ENCODE measurements at regions not wholly inside any gene's neighbourhood (a gene's known extent, or its start where the extent isn't known, plus 50 kb on each side); places are given as distances from the start of the nearest gene placed in this dataset.

DNA sequence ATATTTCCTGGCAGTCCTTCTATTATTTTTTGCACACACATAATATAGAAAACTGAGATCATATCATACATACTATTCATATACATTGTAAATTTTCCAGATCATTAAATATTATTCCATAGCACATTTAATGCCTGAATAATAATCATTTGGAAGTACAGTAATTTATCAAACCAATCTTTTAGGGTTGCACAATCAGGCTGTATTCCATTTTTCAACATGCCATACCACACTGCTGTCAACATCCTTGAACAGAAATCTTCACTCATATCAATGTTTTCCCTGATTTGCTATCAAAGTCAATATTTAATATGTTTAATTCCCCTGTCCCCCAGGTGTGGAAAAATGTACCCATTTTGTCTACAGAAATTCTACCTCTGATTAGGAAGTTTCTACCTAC, 122.7 kb upstream of the ADGRF1 start:
- Histone ChIP-seq H2AFZ (ENCODE audit: low read depth, low read length, severe bottlenecking) (no peak overlapping the region), H3F3A (ENCODE audit: insufficient read depth) (no peaks in the 10 kb centered on the region), H3K9me3 (ENCODE audit: insufficient read depth, low read length) (no peaks in the 10 kb centered on the region), H3K79me2 (ENCODE audit: insufficient read depth, low read length) (no peaks in the 10 kb centered on the region), H3K4me3 (ENCODE audit: insufficient read depth, low read length, poor library complexity, severe bottlenecking) (no peak overlapping the region), H4K20me1 (ENCODE audit: low read depth, low read length) (no peaks in the 10 kb centered on the region; the same call in 1 of the 2 replicates), H3K36me3 (ENCODE audit: low read length) (no peaks in the 10 kb centered on the region), H3K9me2 (replicated peaks; ENCODE audit: insufficient read depth, low read length) (peaks cover 5% of the 10 kb centered on the region; the same call in 1 of the 2 replicates), H3K27ac (ENCODE audit: low read depth, low read length) (no peak overlapping the region), H3K9ac (ENCODE audit: low read length) (no peak overlapping the region), H3K27me3 (ENCODE audit: low read length) (no peaks in the 10 kb centered on the region), H3K4me2 (ENCODE audit: low read depth, low read length, poor library complexity, severe bottlenecking) (no peak overlapping the region)
- TF ChIP-seq EZH2phosphoT487 (conservative IDR thresholded peaks at IDR 0.05; ENCODE audit: low read length), result no peak
- TF ChIP-seq CTCF (IDR thresholded peaks at IDR 0.05; ENCODE audit: insufficient read depth, low read length, poor library complexity, severe bottlenecking), result no peak

DNA sequence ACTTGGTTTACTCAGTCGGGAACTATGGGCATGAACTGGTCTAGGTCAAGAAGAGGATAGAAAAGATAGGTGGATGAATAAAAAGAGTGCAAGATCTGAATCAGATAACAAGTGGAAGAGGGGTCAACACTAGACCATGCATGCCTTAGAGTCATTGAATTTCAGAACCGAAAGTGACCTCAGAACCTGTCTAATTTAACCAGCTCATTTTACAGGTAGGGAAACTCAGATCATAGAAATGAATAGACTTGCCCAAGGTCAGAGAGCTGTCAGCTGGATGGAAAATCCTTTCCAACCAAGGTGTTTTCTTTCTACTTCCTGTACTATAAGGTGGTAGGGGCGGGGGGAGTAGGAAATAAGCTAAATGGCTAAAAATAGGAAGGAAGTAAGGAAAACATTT, 121.4 kb upstream of the ADGRF1 start:
- no peaks in the 10 kb centered on the region for H3K36me3 ChIP-seq (ENCODE audit: low read length)
- H3K27me3 ChIP-seq (ENCODE audit: low read length), result no peaks in the 10 kb centered on the region
- H3F3A ChIP-seq (ENCODE audit: insufficient read depth), result no peaks in the 10 kb centered on the region
- no peaks in the 10 kb centered on the region; the same call in 1 of the 2 replicates for H4K20me1 ChIP-seq (ENCODE audit: low read depth, low read length)
- no peaks in the 10 kb centered on the region for H3K9me3 ChIP-seq (ENCODE audit: insufficient read depth, low read length)
- H3K9me2 ChIP-seq (replicated peaks; ENCODE audit: insufficient read depth, low read length), result peaks cover 5% of the 10 kb centered on the region; the same call in 1 of the 2 replicates
- no peaks in the 10 kb centered on the region for H3K79me2 ChIP-seq (ENCODE audit: insufficient read depth, low read length)
- no peak overlapping the region for H3K27ac ChIP-seq (ENCODE audit: low read depth, low read length)
- TF ChIP-seq EZH2phosphoT487 (conservative IDR thresholded peaks at IDR 0.05; ENCODE audit: low read length) (no peak), CTCF (IDR thresholded peaks at IDR 0.05; ENCODE audit: insufficient read depth, low read length, poor library complexity, severe bottlenecking) (no peak)
- H3K9ac ChIP-seq (ENCODE audit: low read length), result no peak overlapping the region
- no peak overlapping the region for H3K4me2 ChIP-seq (ENCODE audit: low read depth, low read length, poor library complexity, severe bottlenecking)
- no peak overlapping the region for H2AFZ ChIP-seq (ENCODE audit: low read depth, low read length, severe bottlenecking)
- H3K4me3 ChIP-seq (ENCODE audit: insufficient read depth, low read length, poor library complexity, severe bottlenecking), result no peak overlapping the region

DNA sequence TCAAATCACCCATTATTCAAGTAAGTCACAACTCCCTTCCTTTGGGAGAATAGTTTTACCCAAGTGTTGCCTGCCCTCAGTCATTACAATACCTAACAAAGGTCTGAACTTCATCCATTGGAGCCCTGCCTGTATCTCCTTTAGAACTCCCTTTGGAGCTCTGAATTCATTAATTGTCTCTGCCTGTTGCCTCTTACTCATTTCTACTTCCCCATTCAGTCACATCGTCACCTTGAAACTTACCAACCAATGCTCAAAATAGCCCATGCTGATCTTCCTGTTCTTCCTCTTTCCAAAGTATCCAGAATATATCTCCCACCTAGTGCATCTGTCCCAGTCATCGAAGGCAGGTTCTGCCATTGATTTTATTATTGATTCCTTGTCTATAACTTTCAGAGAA, 120.7 kb upstream of the ADGRF1 start:
- H3K27ac ChIP-seq (ENCODE audit: low read depth, low read length), result no peak overlapping the region
- H3F3A ChIP-seq (ENCODE audit: insufficient read depth), result no peaks in the 10 kb centered on the region
- no peak for TF ChIP-seq EZH2phosphoT487 (conservative IDR thresholded peaks at IDR 0.05; ENCODE audit: low read length)
- no peak for TF ChIP-seq CTCF (IDR thresholded peaks at IDR 0.05; ENCODE audit: insufficient read depth, low read length, poor library complexity, severe bottlenecking)
- H3K9ac ChIP-seq (ENCODE audit: low read length), result no peak overlapping the region
- no peak overlapping the region for H3K4me3 ChIP-seq (ENCODE audit: insufficient read depth, low read length, poor library complexity, severe bottlenecking)
- no peaks in the 10 kb centered on the region; the same call in 1 of the 2 replicates for H4K20me1 ChIP-seq (ENCODE audit: low read depth, low read length)
- no peaks in the 10 kb centered on the region for H3K36me3 ChIP-seq (ENCODE audit: low read length)
- no peaks in the 10 kb centered on the region for H3K27me3 ChIP-seq (ENCODE audit: low read length)
- peaks cover 5% of the 10 kb centered on the region; the same call in 1 of the 2 replicates for H3K9me2 ChIP-seq (replicated peaks; ENCODE audit: insufficient read depth, low read length)
- no peaks in the 10 kb centered on the region for H3K9me3 ChIP-seq (ENCODE audit: insufficient read depth, low read length)
- H3K4me2 ChIP-seq (ENCODE audit: low read depth, low read length, poor library complexity, severe bottlenecking), result no peak overlapping the region
- no peak overlapping the region for H2AFZ ChIP-seq (ENCODE audit: low read depth, low read length, severe bottlenecking)
- H3K79me2 ChIP-seq (ENCODE audit: insufficient read depth, low read length), result no peaks in the 10 kb centered on the region
